Hippocampal formation (tissue), 2 donors: ENCODE measurements at regions not wholly inside any gene's neighbourhood (a gene's known extent, or its start where the extent isn't known, plus 50 kb on each side); places are given as distances from the start of the nearest gene placed in this dataset.

Source experiments
- DNase-seq, 2 donors: peaks; one replicate each; lab custom pipeline; 2025; lab: John Stamatoyannopoulos, UW

DNA sequence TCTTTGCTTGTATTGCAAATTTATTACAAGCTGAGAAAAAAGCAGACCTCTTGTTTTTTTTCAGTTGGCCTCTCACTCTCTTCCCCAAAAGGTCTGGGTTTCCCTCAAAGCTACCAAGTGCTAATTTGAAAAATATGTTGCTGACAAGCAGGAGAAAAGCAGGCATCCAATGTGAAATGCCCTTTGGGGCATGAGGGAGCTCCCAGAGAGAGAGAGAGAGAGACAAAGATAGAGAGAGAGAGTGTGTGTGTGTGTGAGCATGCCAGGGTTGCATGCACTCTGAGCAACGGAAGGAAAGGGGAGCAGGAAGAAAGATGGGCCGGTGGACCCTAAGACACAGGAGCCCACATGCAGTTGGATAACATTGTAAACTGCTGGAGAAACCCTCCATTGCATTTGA, 358.4 kb downstream of the TMEM38B start:
- DNase-seq = no peak

DNA sequence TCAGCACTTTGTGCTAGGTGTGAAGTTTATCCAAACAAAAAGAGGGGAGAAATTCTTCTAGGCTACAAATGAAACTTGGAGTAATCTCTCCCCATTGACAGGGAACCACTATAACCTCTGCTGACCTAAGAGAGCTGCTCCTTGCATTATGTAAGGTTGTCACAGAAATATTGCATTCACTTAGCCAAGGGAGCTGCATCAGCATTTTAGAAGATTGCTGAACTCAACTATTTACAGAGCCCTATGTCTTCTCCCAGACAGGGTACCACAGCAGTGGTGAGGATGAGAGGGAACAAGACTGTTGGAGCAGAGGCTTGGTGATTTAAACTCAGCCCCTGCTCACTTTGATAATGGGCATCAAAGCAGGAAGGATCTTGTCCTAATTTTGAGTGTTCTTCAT, 362.0 kb downstream of the TMEM38B start:
- DNase-seq = no peak

DNA sequence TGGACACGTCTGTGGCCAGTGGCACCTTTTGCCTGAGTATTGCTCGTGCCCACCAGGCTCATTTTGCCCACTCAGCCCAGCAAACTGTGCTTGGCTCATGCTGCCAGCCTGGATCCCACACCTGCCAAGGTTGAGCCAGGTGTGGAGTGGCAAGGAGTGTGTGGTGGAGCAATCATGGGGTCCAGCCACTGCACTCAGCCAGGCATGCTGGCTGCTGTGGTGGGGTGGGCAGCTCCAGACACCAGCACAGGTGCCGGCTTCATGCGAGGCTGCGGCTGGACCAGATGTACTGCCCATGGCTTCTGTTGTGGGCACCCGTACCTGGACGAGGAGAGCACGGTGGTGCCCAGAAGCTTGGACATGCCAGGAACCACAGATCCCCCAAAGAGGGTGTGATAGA, 364.1 kb downstream of the TMEM38B start:
- no peak for DNase-seq

DNA sequence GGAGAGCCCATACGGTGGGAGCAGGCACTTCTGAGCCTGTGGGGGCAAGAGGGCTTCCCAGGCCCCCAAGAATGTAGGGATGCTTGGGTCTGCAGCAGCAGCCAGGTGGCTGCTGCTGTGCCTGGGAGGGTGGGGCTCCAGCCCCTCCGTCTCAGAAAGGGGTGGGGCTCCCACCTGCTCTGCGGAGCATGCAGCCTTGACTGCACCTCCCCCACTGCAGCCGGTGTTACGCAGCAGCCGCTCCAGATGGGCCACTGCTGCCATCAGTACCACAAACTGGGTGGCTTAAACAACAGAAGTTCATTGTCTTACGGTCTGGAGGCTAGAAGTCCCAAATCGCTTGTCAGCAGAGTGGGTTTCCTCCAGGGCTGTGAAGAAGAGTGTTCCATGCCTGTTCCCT, 365.5 kb downstream of the TMEM38B start:
- DNase-seq = no peak

DNA sequence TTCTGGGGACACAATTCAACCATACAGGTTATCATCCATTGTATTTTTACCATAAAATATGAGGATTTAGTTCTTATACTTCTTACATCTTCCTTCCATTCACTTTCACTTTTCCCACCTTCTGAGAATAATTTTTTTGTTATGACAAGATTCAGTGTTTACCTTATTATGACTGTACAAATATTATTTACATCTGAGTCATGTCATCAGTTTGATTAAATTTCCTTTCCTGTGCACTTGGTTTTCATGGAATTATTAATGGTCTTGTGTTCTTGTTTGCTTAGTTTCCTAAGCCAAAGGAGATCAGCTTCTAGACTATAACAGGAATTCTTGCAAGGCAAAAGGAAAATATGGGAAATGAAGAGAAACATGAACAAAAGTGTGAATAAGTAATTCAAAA, 366.5 kb downstream of the TMEM38B start:
- no peak for DNase-seq

DNA sequence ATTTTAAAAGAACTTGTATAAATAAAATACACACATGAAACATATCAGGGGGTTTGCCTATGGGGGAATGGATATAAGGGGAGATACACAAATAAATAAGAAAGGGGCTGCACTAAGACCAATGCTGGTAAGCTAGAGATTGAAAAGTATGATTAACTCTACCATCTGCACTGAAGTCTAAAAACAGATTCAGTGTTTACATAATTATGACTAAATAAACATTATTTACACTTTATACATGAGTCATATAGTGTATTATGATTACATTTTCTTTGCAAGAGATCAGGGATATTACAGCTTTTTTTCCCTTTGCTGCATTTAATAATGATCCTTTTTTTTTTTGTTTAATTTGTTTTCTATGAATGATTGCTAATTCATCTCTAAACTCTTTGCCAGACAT, 367.9 kb downstream of the TMEM38B start:
- DNase-seq = no peak

DNA sequence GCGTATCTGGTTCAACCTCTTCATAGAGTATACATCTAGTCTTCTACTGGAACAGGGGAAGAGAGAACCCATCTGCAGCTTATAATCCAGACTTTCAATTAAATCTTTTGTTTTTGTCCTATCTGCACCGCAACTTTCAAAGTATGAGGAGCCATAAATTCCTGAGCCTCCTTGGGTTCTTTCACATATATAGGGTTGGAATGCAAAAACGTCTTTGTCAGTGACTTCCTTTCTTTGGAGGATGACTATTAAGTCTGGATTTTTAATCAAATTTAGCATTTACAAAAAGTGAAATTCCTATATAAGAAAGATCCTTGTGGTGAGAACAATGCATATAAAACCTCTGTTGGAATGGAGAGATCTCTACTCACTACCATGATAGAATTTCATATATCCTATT, 370.8 kb downstream of the TMEM38B start:
- DNase-seq = no peak

DNA sequence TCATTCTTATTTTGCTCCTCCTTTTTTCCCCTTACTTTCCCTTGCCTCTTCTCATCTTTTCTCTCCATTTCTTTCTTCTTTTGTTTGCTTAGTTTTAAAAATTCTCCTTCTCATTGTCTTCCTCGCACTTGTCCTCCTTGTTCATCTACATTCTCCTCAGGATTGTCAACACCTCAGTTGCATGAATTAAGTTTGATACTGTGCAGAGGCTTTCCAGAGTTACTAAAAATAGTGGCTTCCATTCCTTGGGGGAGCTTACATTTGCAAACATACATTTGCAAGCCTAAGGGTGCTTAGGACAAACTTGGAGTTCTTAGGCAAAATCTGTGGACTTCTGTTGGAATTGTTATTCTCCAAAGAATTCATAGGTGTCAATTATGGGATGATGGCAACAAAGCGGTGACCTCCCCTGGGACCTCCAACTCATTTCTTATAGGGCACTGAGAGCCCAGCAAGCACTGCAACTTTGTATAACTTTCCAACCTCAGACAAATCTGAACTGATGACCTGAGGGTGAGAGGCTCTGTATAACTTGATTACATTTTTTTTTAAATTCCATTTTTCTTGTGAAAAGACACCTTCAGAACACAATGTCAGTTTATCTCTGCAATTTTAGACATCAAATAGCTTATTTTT, 371.4 kb downstream of the TMEM38B start:
- no peak for DNase-seq

DNA sequence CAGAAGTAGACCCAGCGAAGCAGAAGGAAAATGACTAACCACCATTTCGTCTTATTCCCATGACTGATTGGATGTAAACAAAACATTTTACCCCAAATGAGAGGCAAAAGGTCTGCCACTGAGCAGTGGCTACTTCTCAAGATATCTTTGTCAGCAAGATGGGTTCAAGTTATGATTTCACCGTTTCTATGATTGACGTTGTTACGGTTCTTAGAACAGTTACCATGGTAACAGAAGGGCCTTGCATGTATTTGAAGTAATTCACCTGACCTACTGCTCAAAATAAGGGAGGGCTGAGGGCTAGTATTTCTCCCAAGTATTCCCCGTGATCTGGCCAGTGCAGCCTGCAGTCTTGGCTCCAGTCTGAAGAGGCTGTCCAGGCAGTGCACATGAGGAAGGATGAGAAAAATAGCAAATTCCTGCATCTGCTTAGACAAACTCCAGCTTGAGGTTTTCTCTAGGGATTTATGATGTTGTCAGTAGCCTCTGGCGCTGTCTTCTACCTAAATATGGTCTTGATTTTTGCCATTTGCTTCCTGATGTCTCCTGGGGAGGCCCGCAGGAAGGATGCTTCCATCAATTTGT, 372.7 kb downstream of the TMEM38B start:
- no peak for DNase-seq

DNA sequence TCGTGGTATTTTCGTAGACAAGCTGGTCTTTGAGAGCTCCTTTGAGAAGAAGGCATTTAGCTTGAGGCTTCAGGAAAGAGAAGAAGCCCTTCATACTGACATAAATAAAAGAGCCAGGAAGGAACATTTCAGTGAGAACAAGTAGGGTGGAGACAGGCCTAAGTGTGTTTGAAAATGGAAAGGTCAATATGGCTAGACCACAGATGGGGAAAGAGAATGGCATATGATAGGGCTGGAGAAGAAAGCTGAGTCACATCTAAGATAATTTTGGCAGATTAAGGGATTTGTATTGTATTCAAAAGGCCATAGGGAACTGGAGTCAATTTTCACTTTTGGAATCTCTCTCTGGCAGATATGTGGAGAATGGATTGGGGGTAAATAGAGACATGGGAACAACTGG, 374.9 kb downstream of the TMEM38B start:
- no peak for DNase-seq

DNA sequence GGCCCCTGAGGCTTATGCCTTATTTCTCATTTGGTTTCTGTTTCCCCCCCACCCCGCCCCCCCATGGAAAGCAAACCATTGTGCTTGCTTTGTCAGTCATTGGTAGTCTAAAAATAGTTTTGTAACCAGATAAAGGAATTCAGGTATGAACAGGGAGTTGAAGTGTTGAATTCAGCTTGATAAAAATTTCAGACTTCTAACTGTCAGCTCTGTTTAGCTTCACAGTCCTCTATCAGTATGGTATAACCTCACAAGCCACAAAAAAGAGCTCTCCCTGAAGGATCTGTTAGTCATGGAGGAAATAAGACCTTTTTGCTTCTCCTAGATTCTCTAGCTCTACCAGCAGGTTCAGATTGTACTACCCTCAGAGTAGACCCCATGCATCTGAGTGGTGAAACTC, 378.1 kb downstream of the TMEM38B start:
- no peak for DNase-seq

DNA sequence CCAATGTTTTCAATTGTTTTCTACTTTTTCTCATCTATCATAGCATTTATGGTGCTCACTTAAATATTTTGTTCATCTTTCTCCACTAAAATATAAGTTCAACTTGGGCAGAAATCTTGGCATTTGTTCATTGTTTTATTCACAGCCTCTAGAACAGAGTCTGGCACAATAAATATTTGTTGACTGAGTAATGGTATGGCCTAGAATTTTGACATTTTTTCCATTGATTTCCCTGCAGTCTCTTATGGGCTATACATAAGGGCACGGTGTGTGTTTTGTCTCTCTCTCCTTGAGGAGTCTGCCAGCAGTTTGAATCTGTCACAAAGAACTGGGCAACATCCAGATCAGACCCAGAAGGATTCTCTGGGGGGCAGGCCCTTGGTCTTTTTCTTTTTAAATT, 379.7 kb downstream of the TMEM38B start:
- no peak for DNase-seq

DNA sequence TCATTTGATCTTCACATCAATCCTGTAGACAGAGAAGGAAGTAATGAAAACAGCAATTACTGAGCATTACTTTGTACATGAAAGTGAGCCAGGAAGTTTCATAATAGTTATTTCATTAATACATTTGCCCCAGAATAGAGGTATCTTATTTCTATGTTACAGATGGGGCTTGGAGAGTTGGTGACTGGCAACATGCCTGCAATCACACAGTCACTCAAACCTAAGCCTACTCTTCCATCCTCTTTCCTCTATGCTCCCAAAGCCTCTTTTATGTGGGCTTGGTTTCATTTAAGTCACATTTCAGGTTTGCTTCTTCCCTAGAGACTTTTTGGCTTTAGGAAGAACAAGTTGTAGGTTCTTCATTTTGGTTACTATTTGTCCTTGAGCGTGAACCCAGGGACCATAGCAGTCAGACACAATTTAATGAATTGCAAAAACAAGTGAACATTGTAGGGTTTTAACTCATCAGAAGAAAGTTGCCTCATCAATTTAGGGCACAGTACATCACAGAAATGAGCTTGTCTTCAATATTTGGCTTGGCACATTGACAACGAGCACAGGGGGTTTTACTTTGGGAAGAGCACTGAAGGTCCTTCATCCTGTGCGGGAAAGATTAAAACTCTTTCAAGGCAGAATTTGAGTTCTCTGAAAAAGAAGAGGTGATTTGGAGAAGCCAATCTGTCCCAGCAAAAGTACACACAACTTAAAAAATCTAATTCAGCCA, 381.1 kb downstream of the TMEM38B start:
- no peak for DNase-seq

DNA sequence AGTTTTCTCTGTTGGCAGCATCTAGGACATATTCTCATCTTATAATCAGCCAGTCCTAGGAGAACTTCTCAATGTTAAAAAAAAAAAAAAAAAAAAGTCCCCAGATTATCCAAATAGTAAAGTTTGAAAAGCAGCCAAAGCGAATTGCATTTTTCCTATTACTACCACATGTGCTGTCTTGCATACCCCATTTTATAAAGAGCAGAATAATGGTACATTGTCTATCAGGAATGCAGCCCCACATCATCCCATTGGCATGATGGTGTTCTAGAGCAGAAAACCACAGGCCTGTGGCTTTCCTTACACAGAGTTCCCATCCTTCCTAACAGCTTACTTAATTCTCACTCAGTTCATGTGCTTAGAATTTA, 381.6 kb downstream of the TMEM38B start:
- DNase-seq = no peak

DNA sequence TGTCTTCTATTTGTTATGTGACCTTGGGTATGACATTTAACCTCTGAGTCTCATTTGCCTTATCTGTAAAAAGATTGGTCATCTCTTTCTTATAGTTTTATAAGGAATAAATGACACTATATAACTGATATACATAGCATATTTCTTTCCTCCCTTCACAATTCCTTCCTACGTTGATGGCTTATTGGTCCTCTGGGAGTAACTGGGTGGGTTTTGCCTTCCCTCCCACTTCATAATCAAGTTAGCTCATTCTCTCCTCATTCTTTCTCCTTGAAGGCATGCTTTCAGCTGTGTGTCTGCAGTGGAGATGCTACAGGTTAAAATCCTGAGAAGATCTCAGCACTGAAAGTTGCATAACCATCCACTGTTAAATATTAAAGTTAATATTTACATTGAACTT, 382.4 kb downstream of the TMEM38B start:
- no peak for DNase-seq

DNA sequence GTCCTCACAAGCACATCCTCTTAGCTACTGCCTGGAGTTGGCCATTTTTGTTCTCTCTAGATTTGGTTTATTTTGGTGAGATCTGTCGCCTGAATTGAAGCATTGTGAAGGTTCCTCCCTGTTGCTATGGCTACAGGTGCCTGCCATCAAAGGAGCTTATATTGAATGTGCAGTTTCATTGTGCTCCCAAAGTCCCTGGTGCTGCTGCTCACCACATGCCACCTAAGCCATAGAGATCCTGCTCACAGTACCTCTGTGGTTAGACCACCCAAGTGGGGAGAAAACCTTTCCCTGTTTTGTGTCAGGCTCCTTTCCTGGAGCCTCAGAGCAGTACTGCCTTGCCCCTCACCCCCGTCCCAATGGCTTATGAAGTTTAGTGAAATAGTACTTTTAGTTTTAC, 383.4 kb downstream of the TMEM38B start:
- no peak for DNase-seq

DNA sequence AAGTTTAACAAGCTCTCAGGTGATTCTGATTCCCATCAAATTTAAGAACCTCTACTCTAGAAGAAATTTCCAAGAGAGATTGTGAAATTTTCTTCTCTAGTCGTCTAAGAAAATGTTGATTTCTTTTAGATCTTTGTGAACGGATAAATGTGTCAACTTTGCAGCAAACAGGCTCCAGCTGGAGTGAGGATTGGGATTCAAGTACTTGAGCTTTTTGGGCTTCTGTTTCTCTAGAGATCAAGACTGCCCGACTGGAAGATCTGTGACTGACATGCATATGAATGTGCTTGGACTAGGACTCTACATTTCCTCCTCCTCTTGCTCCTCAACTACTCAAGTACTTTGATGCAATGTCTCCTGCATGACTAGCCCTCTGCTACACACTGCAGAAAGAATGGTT, 388.3 kb downstream of the TMEM38B start:
- no peak for DNase-seq

DNA sequence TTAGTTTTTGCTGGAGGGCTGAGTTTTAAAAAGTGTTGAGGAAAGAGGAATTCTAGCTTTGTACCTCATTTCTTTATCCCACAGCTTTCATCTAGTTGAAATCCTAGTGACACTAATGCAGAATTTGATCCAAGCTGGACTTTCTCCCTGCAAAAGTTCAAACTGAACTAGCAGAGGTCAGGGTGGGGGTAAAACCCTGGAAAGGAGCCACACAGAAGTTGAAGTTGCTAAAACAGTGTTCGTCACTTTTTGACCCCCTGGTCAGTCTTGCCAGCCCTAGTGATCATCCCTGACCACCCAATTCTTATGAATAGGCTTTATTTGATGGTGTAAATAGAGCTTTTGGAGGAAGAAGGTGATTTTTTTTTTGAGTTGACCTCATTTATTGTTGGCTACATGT, 390.4 kb downstream of the TMEM38B start:
- DNase-seq = no peak

DNA sequence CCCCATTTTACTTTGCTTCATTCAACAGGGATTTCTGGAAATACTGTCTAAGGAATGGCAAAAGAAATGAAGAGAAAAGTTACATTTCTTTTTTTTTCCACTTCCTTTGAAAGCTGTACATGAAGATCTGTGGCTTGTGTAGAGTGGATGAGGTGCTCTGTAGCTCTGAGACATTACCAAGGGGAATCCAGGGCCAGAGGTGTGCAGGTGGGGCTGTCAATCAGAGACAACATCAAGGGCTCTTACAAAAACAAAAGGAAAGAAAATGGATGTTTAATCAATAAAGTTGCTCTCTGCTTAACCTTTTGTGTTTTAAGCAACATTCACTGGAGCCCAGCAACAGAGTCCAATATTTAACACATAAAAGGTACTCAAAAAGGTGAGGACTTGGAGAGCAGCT, 391.1 kb downstream of the TMEM38B start:
- no peak for DNase-seq

DNA sequence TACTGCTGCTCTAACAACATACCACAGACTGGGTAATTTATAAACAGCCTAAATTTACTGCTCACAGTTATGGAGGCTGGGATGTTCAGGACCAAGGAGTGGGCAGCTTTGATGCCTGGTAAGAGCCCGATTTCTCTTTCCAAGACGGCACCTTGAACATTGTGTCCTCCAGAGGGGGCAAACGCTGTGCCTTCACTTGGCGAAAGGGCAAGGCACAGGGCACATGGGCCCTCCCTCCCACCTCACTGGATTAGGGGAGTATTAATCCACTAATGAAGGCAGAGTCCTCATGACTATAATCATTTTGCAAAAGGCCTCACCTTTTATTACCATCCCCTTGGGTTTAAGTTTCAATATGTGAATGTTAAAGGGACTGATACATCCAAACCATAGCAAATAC, 397.7 kb downstream of the TMEM38B start:
- no peak for DNase-seq

DNA sequence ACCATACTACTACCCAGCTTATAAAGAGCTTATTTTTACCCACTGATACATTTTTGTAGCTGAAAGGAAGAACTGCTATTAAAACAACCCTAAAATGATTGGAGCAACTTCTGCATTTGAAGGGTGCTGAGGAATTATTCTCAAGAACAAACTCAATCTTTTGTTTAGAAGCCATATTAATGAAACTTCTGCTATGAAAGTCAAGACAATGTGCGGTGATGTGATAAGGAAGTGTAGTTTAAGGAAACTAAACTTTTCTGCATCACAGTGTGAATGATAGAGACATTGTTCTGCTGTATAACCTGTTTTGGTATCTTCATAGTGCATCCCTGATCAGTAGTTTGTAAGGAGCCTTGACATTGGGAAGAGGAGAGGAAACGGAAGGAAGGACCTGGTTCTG, 408.5 kb downstream of the TMEM38B start:
- no peak for DNase-seq

DNA sequence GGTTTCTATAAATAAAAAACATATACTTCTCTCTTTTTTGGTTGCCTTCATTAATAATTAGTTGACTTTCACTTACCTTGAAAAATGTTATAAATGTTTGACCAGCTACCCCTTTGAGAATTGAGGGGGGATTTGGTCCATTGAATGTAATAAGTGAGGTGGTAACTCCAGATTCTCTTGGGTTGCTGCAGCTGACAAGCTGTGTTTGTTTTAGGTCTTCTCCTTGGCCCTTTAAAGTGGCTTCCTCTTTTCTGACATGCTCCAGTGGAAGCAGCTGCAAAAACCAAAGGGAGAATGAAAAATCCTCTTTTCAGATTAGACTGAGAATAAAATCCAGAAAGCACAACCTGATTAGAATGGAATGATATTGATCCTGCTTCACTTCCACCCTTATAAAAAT, 410.5 kb downstream of the TMEM38B start:
- DNase-seq = no peak

DNA sequence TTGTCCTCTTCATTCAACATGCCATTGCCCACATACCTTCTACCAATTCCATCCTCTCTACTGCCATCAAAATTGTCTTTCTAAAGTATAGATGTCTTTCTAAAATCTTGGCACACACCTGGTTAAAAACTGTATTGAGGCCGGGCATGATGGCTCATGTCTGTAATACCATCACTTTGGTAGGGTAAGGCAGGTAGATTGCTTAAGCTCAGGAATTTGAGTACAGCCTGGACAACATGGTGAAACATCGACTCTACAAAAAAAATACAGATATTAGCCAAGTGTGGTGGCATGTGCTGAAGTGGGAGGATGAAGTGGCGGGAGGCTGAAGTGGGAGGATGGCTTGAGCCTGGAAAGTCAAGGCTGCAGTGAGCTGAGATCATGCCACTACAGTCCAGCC, 412.1 kb downstream of the TMEM38B start:
- DNase-seq = no peak

DNA sequence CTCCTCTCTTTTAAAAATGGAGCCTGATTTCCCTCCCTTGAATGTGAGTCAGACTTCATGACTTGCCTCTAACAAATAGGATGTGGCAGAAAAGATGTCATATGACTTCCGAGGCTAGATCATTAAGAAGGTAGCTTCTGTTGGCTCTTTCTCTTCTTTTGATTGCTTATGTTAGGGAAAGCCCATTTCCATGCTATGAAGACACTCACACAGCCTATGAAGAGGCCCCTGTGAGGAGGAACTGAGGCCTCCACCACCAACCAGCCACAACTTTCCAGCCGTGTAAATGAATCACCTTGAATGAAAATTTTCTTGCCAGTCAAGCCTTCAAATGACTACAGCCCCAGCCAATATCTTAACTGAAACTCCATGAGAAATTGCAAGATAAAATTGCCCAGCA, 413.4 kb downstream of the TMEM38B start:
- DNase-seq = no peak
